Cardiac muscle cell (in vitro differentiated cells and primary cell): ENCODE measurements at regions not wholly inside any gene's neighbourhood (a gene's known extent, or its start where the extent isn't known, plus 50 kb on each side); places are given as distances from the start of the nearest gene placed in this dataset.

ENCODE experiments used
- DNase-seq, 2 donors: peaks; one replicate each; pipeline versions ENCODE4 v3.0.0 to v3.0.0-alpha.2; 2010 to 2017; ENCODE audit warnings: low read depth in 1 of 2, low spot score in 1 of 2
- H3K27ac ChIP-seq: fragments of 200-600 bp; sonication (generic); 2 replicates; pipeline ENCODE4 v1.5.1; 2016
- H3K27me3 ChIP-seq: fragments of 200-600 bp; sonication (generic); 2 replicates; pipeline ENCODE4 v1.6.0; 2016; ENCODE audit warnings: control low read depth
- H3K36me3 ChIP-seq: fragments of 200-600 bp; sonication (generic); 2 replicates; pipeline ENCODE4 v1.5.1; 2016; ENCODE audit warnings: control low read depth
- H3K4me1 ChIP-seq: fragments of 200-600 bp; sonication (generic); 2 replicates; pipeline ENCODE4 v1.8.1; 2017; ENCODE audit warnings: low read depth, mild to moderate bottlenecking, mixed run types
- H3K4me3 ChIP-seq: fragments of 200-600 bp; sonication (generic); 2 replicates; pipeline ENCODE4 v1.5.1; 2016; ENCODE audit warnings: mild to moderate bottlenecking
- H3K9me3 ChIP-seq: fragments of 200-600 bp; sonication (generic); 2 replicates; pipeline ENCODE4 v1.5.1; 2017; ENCODE audit warnings: low read depth, mild to moderate bottlenecking, control low read depth
- CTCF ChIP-seq: IDR thresholded peaks from 2 replicates; pipeline ENCODE4 v1.5.1; 2012; ENCODE audit warnings: low read depth, mild to moderate bottlenecking, low read length

GRCh38 chr20:56796345-56796744 is 167.2 kb downstream of the TFAP2C start:
- no peaks in the 10 kb centered on the region for H3K27me3 ChIP-seq
- no peak overlapping the region for H3K27ac ChIP-seq
- no peak overlapping the region for H3K4me3 ChIP-seq
- H3K4me1 ChIP-seq: no peaks in the 10 kb centered on the region
- H3K9me3 ChIP-seq: no peaks in the 10 kb centered on the region
- no peak for DNase-seq
- TF ChIP-seq CTCF: no peak
- no peaks in the 10 kb centered on the region for H3K36me3 ChIP-seq

GRCh38 chr20:56797023-56797422 is 167.9 kb downstream of the TFAP2C start:
- no peak for TF ChIP-seq CTCF
- Histone ChIP-seq H3K27me3 (no peaks in the 10 kb centered on the region), H3K4me1 (no peaks in the 10 kb centered on the region), H3K27ac (no peak overlapping the region), H3K4me3 (no peak overlapping the region), H3K36me3 (no peaks in the 10 kb centered on the region), H3K9me3 (no peaks in the 10 kb centered on the region)
- no peak for DNase-seq

GRCh38 chr20:56798634-56799033 is 169.5 kb downstream of the TFAP2C start:
- H3K36me3 ChIP-seq: no peaks in the 10 kb centered on the region
- no peak for TF ChIP-seq CTCF
- no peak for DNase-seq
- no peak overlapping the region for H3K4me3 ChIP-seq
- H3K9me3 ChIP-seq: no peaks in the 10 kb centered on the region
- no peak overlapping the region for H3K27ac ChIP-seq
- H3K4me1 ChIP-seq: no peaks in the 10 kb centered on the region
- no peaks in the 10 kb centered on the region for H3K27me3 ChIP-seq

GRCh38 chr20:56799187-56799586 is 170.1 kb downstream of the TFAP2C start:
- H3K27me3 ChIP-seq: no peaks in the 10 kb centered on the region
- no peak for DNase-seq
- no peaks in the 10 kb centered on the region for H3K9me3 ChIP-seq
- H3K27ac ChIP-seq: no peak overlapping the region
- no peaks in the 10 kb centered on the region for H3K4me1 ChIP-seq
- H3K4me3 ChIP-seq: no peak overlapping the region
- H3K36me3 ChIP-seq: no peaks in the 10 kb centered on the region
- no peak for TF ChIP-seq CTCF

GRCh38 chr20:56800088-56800487 is 171.0 kb downstream of the TFAP2C start:
- H3K27me3 ChIP-seq: no peaks in the 10 kb centered on the region
- no peak for TF ChIP-seq CTCF
- H3K36me3 ChIP-seq: no peaks in the 10 kb centered on the region
- no peak overlapping the region for H3K4me3 ChIP-seq
- no peak overlapping the region for H3K27ac ChIP-seq
- H3K9me3 ChIP-seq: no peaks in the 10 kb centered on the region
- no peak for DNase-seq
- no peaks in the 10 kb centered on the region for H3K4me1 ChIP-seq
